KMS-11 (cell line): ENCODE measurements at regions not wholly inside any gene's neighbourhood (a gene's known extent, or its start where the extent isn't known, plus 50 kb on each side); places are given as distances from the start of the nearest gene placed in this dataset.
"Not testable (repeated sequence)": the region's sequence is repeated elsewhere in the genome, so short reads cannot be mapped to it uniquely, and the experiment has no call there.

Experiments used
- H2AFZ ChIP-seq: fragments of 200-600 bp; sonication (generic); 2 replicates; pipeline ENCODE4 v1.6.1; 2016; ENCODE audit warnings: antibody characterized with exemption, mixed run types, low read depth
- H3K27ac ChIP-seq: fragments of 200-600 bp; sonication (generic); 2 replicates; pipeline ENCODE4 v1.6.1; 2016; ENCODE audit warnings: mild to moderate bottlenecking, mixed run types
- H3K27me3 ChIP-seq: fragments of 200-600 bp; sonication (generic); 2 replicates; pipeline ENCODE4 v1.6.1; 2017; ENCODE audit warnings: mild to moderate bottlenecking, low read depth, mixed run types, moderate library complexity; ENCODE audit not compliant: insufficient read depth
- H3K36me3 ChIP-seq: fragments of 200-600 bp; sonication (generic); 2 replicates; pipeline ENCODE4 v1.6.1; 2017; ENCODE audit warnings: mild to moderate bottlenecking, mixed run types; ENCODE audit not compliant: insufficient read depth
- H3K4me1 ChIP-seq: fragments of 200-600 bp; sonication (generic); 2 replicates; pipeline ENCODE4 v1.6.1; 2016; ENCODE audit warnings: mild to moderate bottlenecking, low read depth, mixed run types; ENCODE audit not compliant: poor library complexity, severe bottlenecking
- H3K4me2 ChIP-seq: fragments of 200-600 bp; sonication (generic); 2 replicates; pipeline ENCODE4 v1.7.0; 2016; ENCODE audit warnings: mild to moderate bottlenecking, mixed run types
- H3K4me3 ChIP-seq: fragments of 200-600 bp; sonication (generic); IDR thresholded peaks from 2 replicates; pipeline ENCODE4 v1.6.1; 2017; ENCODE audit warnings: low read depth, low read length, mixed read lengths; ENCODE audit not compliant: insufficient read depth
- H3K79me2 ChIP-seq: fragments of 200-600 bp; sonication (generic); 2 replicates; pipeline ENCODE4 v1.6.1; 2016; ENCODE audit warnings: low read depth, mixed run types; ENCODE audit not compliant: insufficient read depth
- H3K9ac ChIP-seq: fragments of 200-600 bp; sonication (generic); 2 replicates; pipeline ENCODE4 v1.6.1; 2016; ENCODE audit warnings: mild to moderate bottlenecking, mixed run types
- H4K20me1 ChIP-seq: fragments of 200-600 bp; sonication (generic); 2 replicates; pipeline ENCODE4 v1.6.1; 2016; ENCODE audit warnings: mild to moderate bottlenecking, mixed run types; ENCODE audit not compliant: insufficient read depth
- CTCF ChIP-seq: fragments of 200-600 bp; sonication (generic); conservative IDR thresholded peaks from 2 replicates; pipeline ENCODE4 v1.6.1; 2017; ENCODE audit warnings: low read depth, mild to moderate bottlenecking, antibody characterized with exemption, low read length, moderate library complexity, mixed read lengths

GRCh38 chr21:27984663-27985325 is 1007.9 kb downstream of the LTN1 start:
- H2AFZ ChIP-seq, H3K27ac ChIP-seq: not testable (repeated sequence)

GRCh38 chr21:27979446-27979845 is 1012.6 kb upstream of the ADAMTS5 start:
- not testable (repeated sequence) for H3K4me3 ChIP-seq, H3K79me2 ChIP-seq, H4K20me1 ChIP-seq, H3K4me1 ChIP-seq, H3K4me2 ChIP-seq, H3K27me3 ChIP-seq, H3K27ac ChIP-seq, H2AFZ ChIP-seq, H3K36me3 ChIP-seq, H3K9ac ChIP-seq

More at GRCh38 chr21:27984663-27985325, 1007.9 kb downstream of the LTN1 start:
- H3K4me1 ChIP-seq, H3K36me3 ChIP-seq, H3K9ac ChIP-seq, H4K20me1 ChIP-seq, H3K4me2 ChIP-seq, H3K27me3 ChIP-seq, H3K79me2 ChIP-seq, H3K4me3 ChIP-seq: not testable (repeated sequence)

GRCh38 chr21:27975514-27975913 is 1008.6 kb upstream of the ADAMTS5 start:
- no peak overlapping the region for H3K4me2 ChIP-seq
- no peak for TF ChIP-seq CTCF
- no peak overlapping the region for H3K4me3 ChIP-seq
- H3K27me3 ChIP-seq, result no peaks in the 10 kb centered on the region
- H2AFZ ChIP-seq, result no peak overlapping the region
- no peak overlapping the region for H3K27ac ChIP-seq
- H4K20me1 ChIP-seq, result no peaks in the 10 kb centered on the region
- no peak overlapping the region for H3K9ac ChIP-seq
- no peaks in the 10 kb centered on the region for H3K4me1 ChIP-seq
- no peaks in the 10 kb centered on the region for H3K36me3 ChIP-seq
- no peaks in the 10 kb centered on the region for H3K79me2 ChIP-seq

- not testable (repeated sequence) for H3K27ac ChIP-seq, H3K36me3 ChIP-seq, H2AFZ ChIP-seq, H4K20me1 ChIP-seq, H3K79me2 ChIP-seq, H3K4me1 ChIP-seq, H3K4me3 ChIP-seq, H3K9ac ChIP-seq, H3K27me3 ChIP-seq, H3K4me2 ChIP-seq
These were observed 1007.3 kb upstream of the ADAMTS5 start for GRCh38 chr21:27974152-27974551.

GRCh38 chr21:27968240-27968639 is 1001.4 kb upstream of the ADAMTS5 start:
- H3K9ac ChIP-seq, H3K27ac ChIP-seq, H3K79me2 ChIP-seq, H4K20me1 ChIP-seq, H3K4me1 ChIP-seq, H2AFZ ChIP-seq, H3K27me3 ChIP-seq, H3K4me2 ChIP-seq, H3K36me3 ChIP-seq, H3K4me3 ChIP-seq: not testable (repeated sequence)

- no peak overlapping the region for H3K4me3 ChIP-seq
- H2AFZ ChIP-seq, result no peak overlapping the region
- H3K27ac ChIP-seq, result no peak overlapping the region
- H4K20me1 ChIP-seq, result no peaks in the 10 kb centered on the region
- H3K79me2 ChIP-seq, result no peaks in the 10 kb centered on the region
- H3K9ac ChIP-seq, result no peak overlapping the region
- H3K4me1 ChIP-seq, result no peaks in the 10 kb centered on the region
- no peak overlapping the region for H3K4me2 ChIP-seq
- H3K36me3 ChIP-seq, result no peaks in the 10 kb centered on the region; the same call in 1 of the 2 replicates
- no peak for TF ChIP-seq CTCF
- no peaks in the 10 kb centered on the region for H3K27me3 ChIP-seq
These were observed 987.8 kb upstream of the ADAMTS5 start for GRCh38 chr21:27954543-27955165.
